Kidney (tissue), 13 donors: ENCODE measurements at regions not wholly inside any gene's neighbourhood (a gene's known extent, or its start where the extent isn't known, plus 50 kb on each side); places are given as distances from the start of the nearest gene placed in this dataset.

Experiments used
- DNase-seq, 5 donors: peaks; one replicate each; pipeline ENCODE4 v3.0.0-alpha.2; 2013 to 2020
- FAIRE-seq: peaks from 2 replicates; lab custom pipeline; 2012; peaks lifted over from hg19 to GRCh38; lab: Jason Lieb, UNC
- H3K27ac ChIP-seq, 2 donors: one replicate each; pipeline ENCODE4 v1.7.0; 2013; ENCODE audit warnings: low read depth in 2 of 2, low read length in 2 of 2, inconsistent platforms in 1 of 2
- H3K27me3 ChIP-seq: one replicate; pipeline ENCODE4 v1.7.1; 2013; ENCODE audit warnings: low read length, inconsistent platforms; ENCODE audit not compliant: control insufficient read depth, insufficient read depth
- H3K36me3 ChIP-seq, 3 donors: one replicate each; pipeline versions ENCODE4 v1.7.0 to v1.7.1; 2013; ENCODE audit warnings: low read length in 3 of 3, control low read depth in 1 of 3, inconsistent platforms in 1 of 3; ENCODE audit not compliant: insufficient read depth in 3 of 3, control insufficient read depth in 2 of 3
- H3K4me1 ChIP-seq, 3 donors: one replicate each; pipeline versions ENCODE4 v1.7.0 to v1.7.1; 2013; ENCODE audit warnings: low read length in 3 of 3, inconsistent platforms in 1 of 3, low read depth in 1 of 3; ENCODE audit not compliant: control insufficient read depth in 2 of 3, insufficient read depth in 2 of 3
- H3K4me3 ChIP-seq, 3 donors: one replicate each; pipeline versions ENCODE4 v1.7.0 to v1.8.1; 2013; ENCODE audit warnings: low read length in 3 of 3, control low read depth in 1 of 3, inconsistent platforms in 1 of 3
- H3K9ac ChIP-seq, 3 donors: one replicate each; pipeline versions ENCODE4 v1.7.0 to v1.7.1; 2013; ENCODE audit warnings: low read length in 3 of 3, control low read depth in 1 of 3, inconsistent platforms in 1 of 3
- H3K9me3 ChIP-seq, 3 donors: one replicate each; pipeline versions ENCODE4 v1.7.0 to v1.7.1; 2013; ENCODE audit warnings: low read length in 3 of 3, control low read depth in 1 of 3, inconsistent platforms in 1 of 3; ENCODE audit not compliant: control insufficient read depth in 2 of 3, insufficient read depth in 1 of 3
- intact Hi-C: fragments of 100-400 bp; cut with DNase I; formaldehyde crosslinking; loops from one replicate; pipeline ENCODE4 v1.11.1; 2022
- TF ChIP-seq, protein P1 (sequence below): IDR thresholded peaks from 3 replicates; pipeline ENCODE4 v1.5.1; 2012; ENCODE audit warnings: mild to moderate bottlenecking, moderate library complexity, borderline replicate concordance; ENCODE audit not compliant: insufficient read depth; ENCODE audit errors: extremely low read depth
- donor health status: control.
- donor health status: control.
- donor health status: control.
- donor health status: control.
- donor health status: control.
- donor health status: DM: yes; HTN: yes; CAD: no.
- donor health status: Normal renal cell carcinoma (clear cell type).

DNA sequence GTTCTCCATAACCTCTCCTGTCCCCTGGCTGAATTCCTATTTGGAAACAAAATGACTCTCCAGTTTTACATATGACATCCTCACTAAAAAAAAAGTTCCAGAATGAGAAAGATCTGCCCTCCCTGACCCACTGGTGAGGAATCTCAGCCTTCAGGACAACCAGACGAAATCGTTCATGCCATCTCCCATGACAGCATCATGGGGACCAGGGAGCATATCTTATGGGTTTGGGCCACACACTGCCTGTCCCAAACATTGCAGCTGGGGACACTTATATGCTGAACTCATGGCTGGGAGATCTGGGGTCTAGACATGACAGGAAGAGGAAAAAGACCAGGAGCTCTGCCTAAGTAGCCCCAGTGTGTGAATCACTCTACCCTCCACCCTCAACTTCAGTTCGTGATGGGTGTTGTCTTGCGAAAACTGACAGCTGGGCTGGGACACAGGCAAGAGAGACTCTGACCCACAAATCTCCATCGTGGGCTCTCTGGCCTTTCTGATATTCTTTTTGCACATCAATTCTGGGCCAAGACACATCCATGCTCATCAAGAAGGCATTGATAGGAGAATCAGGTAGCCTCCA lies 102.0 kb downstream of the ZNF280B start:
- Histone ChIP-seq H3K27me3 (no peaks in the 10 kb centered on the region), H3K27ac (no peak overlapping the region), H3K9me3 (no peaks in the 10 kb centered on the region), H3K4me1 (no peaks in the 10 kb centered on the region), H3K4me3 (no peak overlapping the region), H3K9ac (no peak overlapping the region), H3K36me3 (no peaks in the 10 kb centered on the region)
- FAIRE-seq (no peak), DNase-seq (no peak)
- intact Hi-C loops = no loop called here
- TF ChIP-seq, protein P1, sequence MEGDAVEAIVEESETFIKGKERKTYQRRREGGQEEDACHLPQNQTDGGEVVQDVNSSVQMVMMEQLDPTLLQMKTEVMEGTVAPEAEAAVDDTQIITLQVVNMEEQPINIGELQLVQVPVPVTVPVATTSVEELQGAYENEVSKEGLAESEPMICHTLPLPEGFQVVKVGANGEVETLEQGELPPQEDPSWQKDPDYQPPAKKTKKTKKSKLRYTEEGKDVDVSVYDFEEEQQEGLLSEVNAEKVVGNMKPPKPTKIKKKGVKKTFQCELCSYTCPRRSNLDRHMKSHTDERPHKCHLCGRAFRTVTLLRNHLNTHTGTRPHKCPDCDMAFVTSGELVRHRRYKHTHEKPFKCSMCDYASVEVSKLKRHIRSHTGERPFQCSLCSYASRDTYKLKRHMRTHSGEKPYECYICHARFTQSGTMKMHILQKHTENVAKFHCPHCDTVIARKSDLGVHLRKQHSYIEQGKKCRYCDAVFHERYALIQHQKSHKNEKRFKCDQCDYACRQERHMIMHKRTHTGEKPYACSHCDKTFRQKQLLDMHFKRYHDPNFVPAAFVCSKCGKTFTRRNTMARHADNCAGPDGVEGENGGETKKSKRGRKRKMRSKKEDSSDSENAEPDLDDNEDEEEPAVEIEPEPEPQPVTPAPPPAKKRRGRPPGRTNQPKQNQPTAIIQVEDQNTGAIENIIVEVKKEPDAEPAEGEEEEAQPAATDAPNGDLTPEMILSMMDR = no peak

DNA sequence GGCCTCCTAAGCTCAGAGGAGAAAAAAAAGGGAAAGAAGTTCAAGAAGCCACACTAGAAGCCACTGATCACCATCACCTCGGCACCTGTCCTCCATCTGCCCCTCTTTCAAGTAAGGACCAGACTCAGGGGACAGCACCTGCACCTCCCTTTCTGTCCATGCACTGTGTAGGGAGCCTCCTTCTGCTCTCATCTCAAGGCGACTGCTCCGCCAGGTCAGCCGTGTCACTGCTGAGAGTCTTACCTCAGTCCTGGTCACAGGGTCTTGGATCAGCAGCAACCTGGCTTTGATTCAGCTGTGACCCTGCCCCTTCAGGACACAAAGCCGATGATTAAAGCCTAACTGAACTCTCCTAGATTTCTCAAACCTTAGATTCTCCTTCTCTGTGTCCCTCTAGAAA lies 101.5 kb downstream of the ZNF280B start:
- H3K36me3 ChIP-seq = no peaks in the 10 kb centered on the region
- H3K27me3 ChIP-seq = no peaks in the 10 kb centered on the region

DNA sequence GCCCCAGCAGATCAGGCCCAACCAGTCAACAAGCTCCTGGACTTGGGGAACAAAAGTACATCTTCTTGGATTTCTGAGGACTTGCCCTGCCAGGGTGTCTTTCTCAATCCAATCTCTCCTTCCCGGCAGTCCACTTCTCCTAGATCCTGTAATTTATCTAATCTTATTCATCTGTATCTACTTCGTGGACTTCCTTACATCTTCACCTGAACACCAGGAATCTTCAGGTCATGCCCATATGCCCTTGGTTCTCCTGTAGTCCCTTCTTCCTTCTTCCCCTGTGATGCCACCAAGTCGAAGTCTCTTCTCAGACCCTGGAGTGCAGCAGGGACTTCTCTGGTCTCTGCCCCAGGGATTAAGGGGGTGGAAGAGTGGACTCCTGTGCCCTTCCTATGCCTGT lies 100.3 kb downstream of the ZNF280B start:
- no peak for FAIRE-seq
- H3K9me3 ChIP-seq = peaks cover 0 to 6% (median 2%) of the 10 kb centered on the region in 3 donors
- no peaks in the 10 kb centered on the region for H3K36me3 ChIP-seq
- no peaks in the 10 kb centered on the region for H3K4me1 ChIP-seq
- no peak overlapping the region for H3K4me3 ChIP-seq
- DNase-seq = no peak
- TF ChIP-seq, protein P1 = no peak
- intact Hi-C loops = no loop called here
- H3K9ac ChIP-seq = no peak overlapping the region
- no peaks in the 10 kb centered on the region for H3K27me3 ChIP-seq
- H3K27ac ChIP-seq = no peak overlapping the region

More for the DNA sequence above, 101.5 kb downstream of the ZNF280B start:
- intact Hi-C loops = no loop called here
- Histone ChIP-seq H3K27ac (no peak overlapping the region), H3K9me3 (no peaks in the 10 kb centered on the region), H3K4me1 (no peaks in the 10 kb centered on the region), H3K9ac (no peak overlapping the region), H3K4me3 (no peak overlapping the region)
- no peak for FAIRE-seq
- no peak for DNase-seq
- TF ChIP-seq, protein P1 = no peak
